ENCODE measurements at regions not wholly inside any gene's neighbourhood (a gene's known extent, or its start where the extent isn't known, plus 50 kb on each side); places are given as distances from the start of the nearest gene placed in this dataset.

- no peaks in the 10 kb centered on the region for H4K20me1 ChIP-seq (ENCODE audit: control insufficient read depth, insufficient read depth)
- WGBS (ENCODE audit: insufficient coverage, insufficient replicate concordance, low lambda C conversion rate, missing lambda C conversion rate), result 0% methylated on average over 2 of the region's 2 CpGs
- H3K4me2 ChIP-seq (ENCODE audit: control insufficient read depth, insufficient read depth), result no peak overlapping the region
- H3K27me3 ChIP-seq (replicated peaks in 1 of 2; ENCODE audit: control insufficient read depth in 2 of 2, insufficient read depth in 2 of 2, low read length in 1 of 2), result 0 out of 4 replicates have a peak, but pooled peaks cover 0 to 2% of the 10 kb centered on the region in 2 experiments
- no peaks in the 10 kb centered on the region for H3K9me3 ChIP-seq (replicated peaks; ENCODE audit: control insufficient read depth, insufficient read depth, low read length)
- DNase-seq (ENCODE audit: low read depth, low spot score) (no peak), ATAC-seq (no peak), FAIRE-seq (no peak)
- no peak overlapping the region for H2AFZ ChIP-seq (ENCODE audit: control insufficient read depth, low read depth, low read length)
- no peaks in the 10 kb centered on the region for H3K4me1 ChIP-seq (ENCODE audit: control insufficient read depth, insufficient read depth, low read length)
- BruUV-seq (replicated peaks), result no TSS peak
- intact Hi-C loops (cut with micrococcal nuclease; ENCODE audit: unreplicated experiment) (no loop called here), in situ Hi-C loops (cut with MboI) (no loop called here)
- ChIA-PET POLR2A (no interaction called here), RAD21 (ENCODE audit: unreplicated experiment) (no interaction called here), CTCF (no interaction called here), SMC1A (ENCODE audit: uncharacterized antibody, unreplicated experiment) (interaction anchor here (1.4 kb wide), 1 partner anchor 18 kb away, joined by 5 read pairs; no protein-coding TSS in a partner anchor)
- no peak overlapping the region for H3K4me3 ChIP-seq
- no peak overlapping the region for H3K9ac ChIP-seq (ENCODE audit: control insufficient read depth, insufficient read depth, low read length)
- H3K79me2 ChIP-seq (ENCODE audit: control insufficient read depth, insufficient read depth, low read length), result no peaks in the 10 kb centered on the region
- no peaks in the 10 kb centered on the region for H3K36me3 ChIP-seq (ENCODE audit: control insufficient read depth in 2 of 2, insufficient read depth in 2 of 2, low read length in 1 of 2)
- H3K27ac ChIP-seq (ENCODE audit: control insufficient read depth, insufficient read depth), result no peak overlapping the region
- TF ChIP-seq NKRF (conservative IDR thresholded peaks at IDR 0.05), result no peak
- TF ChIP-seq YY1 (IDR thresholded peaks at IDR 0.05; ENCODE audit: low read depth, low read length), result no peak
- no peak for TF ChIP-seq ATF3 (IDR thresholded peaks at IDR 0.05; ENCODE audit: borderline replicate concordance, extremely low read depth, low read depth, low read length)
- no peak for TF ChIP-seq ZBTB40 (IDR thresholded peaks at IDR 0.05; ENCODE audit: borderline replicate concordance)
- TF ChIP-seq RAD21 (IDR thresholded peaks at IDR 0.05; ENCODE audit: insufficient read depth, low read depth, low read length), result no peak
- no peak for TF ChIP-seq KAT2A (conservative IDR thresholded peaks at IDR 0.05; ENCODE audit: control insufficient read depth, low read depth, low read length)
- TF ChIP-seq SUZ12 (IDR thresholded peaks at IDR 0.05; ENCODE audit: unreplicated experiment), result no peak
- no peak for TF ChIP-seq RELA (IDR thresholded peaks at IDR 0.05; ENCODE audit: borderline replicate concordance, partially characterized antibody)
- TF ChIP-seq BCL3 (IDR thresholded peaks at IDR 0.05; ENCODE audit: borderline replicate concordance, insufficient read depth, low read depth, low read length, poor library complexity, severe bottlenecking), result no peak
- TF ChIP-seq BRCA1 (IDR thresholded peaks at IDR 0.05; ENCODE audit: low read depth, low read length), result no peak
- no peak for TF ChIP-seq SPI1 (IDR thresholded peaks at IDR 0.05; ENCODE audit: borderline replicate concordance, insufficient read depth, low read depth, low read length)
- no peak for TF ChIP-seq SREBF2 (IDR thresholded peaks at IDR 0.05; ENCODE audit: low read length)
- no peak for TF ChIP-seq POLR2AphosphoS5 (IDR thresholded peaks at IDR 0.05; ENCODE audit: low read length)
- no peak for TF ChIP-seq POU2F2 (IDR thresholded peaks at IDR 0.05; ENCODE audit: borderline replicate concordance, low read depth, low read length)
- TF ChIP-seq RELB (IDR thresholded peaks at IDR 0.05; ENCODE audit: low read depth), result no peak
Measured at GRCh38 chr7:32161708-32162107, 91.5 kb upstream of the PDE1C start.
